ENCODE measurements at regions not wholly inside any gene's neighbourhood (a gene's known extent, or its start where the extent isn't known, plus 50 kb on each side); places are given as distances from the start of the nearest gene placed in this dataset.

DNA sequence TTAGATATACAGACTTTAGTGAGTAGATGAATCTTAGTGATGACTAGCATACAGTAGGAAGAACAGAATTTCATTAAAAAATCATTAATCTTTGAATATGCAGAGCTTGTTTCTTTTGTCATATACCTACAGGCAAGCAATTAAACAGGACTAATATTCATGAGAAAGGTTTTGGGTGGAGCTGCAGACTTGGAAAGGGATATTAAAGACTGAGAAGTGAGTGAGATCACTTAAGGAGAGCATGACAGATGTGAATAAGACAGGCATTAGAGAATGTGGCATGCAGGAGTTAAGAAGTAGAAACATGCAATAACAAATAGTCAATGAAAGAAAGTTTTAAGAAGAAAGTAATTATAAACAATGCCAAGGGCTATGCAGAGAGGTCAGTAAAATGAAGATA, 187.7 kb downstream of the TMTC3 start:
- TF ChIP-seq POLR2AphosphoS5 (IDR thresholded peaks at IDR 0.05; ENCODE audit: borderline replicate concordance, low read depth, low read length) = no peak
- TF ChIP-seq EZH2 (IDR thresholded peaks at IDR 0.05) = no peak
- TF ChIP-seq FOXP2 (optimal IDR thresholded peaks at IDR 0.05; ENCODE audit: control extremely low read depth, extremely low read length, insufficient read depth) = no peak
